GM12878 (cell line): ENCODE measurements at regions not wholly inside any gene's neighbourhood (a gene's known extent, or its start where the extent isn't known, plus 50 kb on each side); places are given as distances from the start of the nearest gene placed in this dataset.

Experiments
- ATAC-seq: fragments of 200-7000 bp; cut with Tn5 transposase; 3 replicates; pipeline ENCODE4 v1.9.1; 2020; ENCODE audit warnings: mild to moderate bottlenecking, moderate library complexity
- BruUV-seq: library from RNA; stranded (reverse); fragments of 400-500 nt; replicated peaks from 2 replicates; lab custom pipeline; 2021; lab: Mats Ljungman, UMichigan
- CTCF ChIA-PET: fragments of 300-600 bp; sonication (Branson Sonifier 250); formaldehyde crosslinking; extraction: SDS; loops from one replicate; lab custom pipeline; 2021; ENCODE audit warnings: inconsistent platforms; lab: Yijun Ruan, JAX
- POLR2A ChIA-PET: fragments of 350-600 bp; formaldehyde crosslinking; extraction: SDS; loops from one replicate; lab custom pipeline; 2021; ENCODE audit warnings: inconsistent platforms; lab: Charles Lee
- RAD21 ChIA-PET: fragments of 300-600 bp; sonication (Branson Sonifier 250); formaldehyde crosslinking; loops from one replicate; lab custom pipeline; 2023; ENCODE audit warnings: antibody characterized with exemption; ENCODE audit not compliant: unreplicated experiment; lab: Charles Lee
- SMC1A ChIA-PET: fragments of 300-600 bp; sonication (Branson Sonifier 250); formaldehyde crosslinking; loops from one replicate; lab custom pipeline; 2023; ENCODE audit not compliant: unreplicated experiment, uncharacterized antibody; lab: Charles Lee
- DNase-seq: peaks from one replicate; pipeline ENCODE4 v3.0.0-alpha.2; 2011; ENCODE audit warnings: low read depth, low spot score
- FAIRE-seq: peaks from 3 replicates; lab custom pipeline; 2011; peaks lifted over from hg19 to GRCh38; lab: Jason Lieb, UNC
- H2AFZ ChIP-seq: 2 replicates; pipeline ENCODE4 v1.6.0; 2011; ENCODE audit warnings: low read depth, low read length, control low read depth; ENCODE audit not compliant: control insufficient read depth
- H3K27ac ChIP-seq: 2 replicates; pipeline ENCODE4 v1.5.1; 2011; ENCODE audit warnings: control low read depth; ENCODE audit not compliant: control insufficient read depth, insufficient read depth
- H3K27me3 ChIP-seq, 2 experiments: replicated peaks in 1 of 2; 2 replicates each; pipeline versions ENCODE4 v1.6.0 to v1.6.1; 2011; ENCODE audit warnings: low read length in 1 of 2; ENCODE audit not compliant: control insufficient read depth in 2 of 2, insufficient read depth in 2 of 2
- H3K36me3 ChIP-seq, 2 experiments: 2 replicates each; pipeline ENCODE4 v1.5.1; 2011; ENCODE audit warnings: low read length in 1 of 2; ENCODE audit not compliant: control insufficient read depth in 2 of 2, insufficient read depth in 2 of 2
- H3K4me1 ChIP-seq: 2 replicates; pipeline ENCODE4 v1.6.1; 2011; ENCODE audit warnings: mild to moderate bottlenecking, low read length, moderate library complexity, mixed read lengths; ENCODE audit not compliant: control insufficient read depth, insufficient read depth
- H3K4me2 ChIP-seq: 2 replicates; pipeline ENCODE4 v1.6.0; 2011; ENCODE audit warnings: control low read depth; ENCODE audit not compliant: control insufficient read depth, insufficient read depth
- H3K4me3 ChIP-seq: fragments of 200-600 bp; sonication (generic); 2 replicates; pipeline ENCODE4 v1.5.1; 2016
- H3K79me2 ChIP-seq: 2 replicates; pipeline ENCODE4 v1.6.0; 2011; ENCODE audit warnings: low read length; ENCODE audit not compliant: control insufficient read depth, insufficient read depth
- H3K9ac ChIP-seq: 2 replicates; pipeline ENCODE4 v1.8.0; 2011; ENCODE audit warnings: low read length, control low read depth, mixed read lengths; ENCODE audit not compliant: control insufficient read depth, insufficient read depth
- H3K9me3 ChIP-seq: replicated peaks from 3 replicates; pipeline ENCODE4 v1.5.1; 2011; ENCODE audit warnings: mild to moderate bottlenecking, low read length; ENCODE audit not compliant: control insufficient read depth, insufficient read depth
- H4K20me1 ChIP-seq: 2 replicates; pipeline ENCODE4 v1.6.0; 2011; ENCODE audit not compliant: control insufficient read depth, insufficient read depth
- BHLHE40 ChIP-seq, 2 experiments: fragments of 450-650 bp in 1 of 2; IDR thresholded peaks; 2 replicates each; pipeline ENCODE4 v1.6.1; 2011 to 2017; ENCODE audit warnings: low read depth in 2 of 2, borderline replicate concordance in 1 of 2, improper control_type of control experiment in 1 of 2, low read length in 1 of 2, mild to moderate bottlenecking in 1 of 2
- CBFB ChIP-seq: IDR thresholded peaks from 2 replicates; pipeline ENCODE4 v1.6.1; 2016; ENCODE audit warnings: antibody characterized with exemption, low read depth
- CHD1 ChIP-seq: IDR thresholded peaks from 2 replicates; pipeline ENCODE4 v1.6.1; 2012; ENCODE audit warnings: low read depth, low read length, improper control_type of control experiment
- ETV6 ChIP-seq, 2 experiments: fragments of 450-650 bp in 1 of 2; IDR thresholded peaks in 1 of 2; conservative IDR thresholded peaks in 1 of 2; 2 replicates each; pipeline ENCODE4 v1.6.1; 2014; ENCODE audit warnings: antibody characterized with exemption in 1 of 2, borderline replicate concordance in 1 of 2, low read depth in 1 of 2, mild to moderate bottlenecking in 1 of 2, moderate library complexity in 1 of 2
- FOS ChIP-seq: IDR thresholded peaks from 3 replicates; pipeline ENCODE4 v1.6.1; 2011; ENCODE audit warnings: borderline replicate concordance; ENCODE audit not compliant: insufficient read length; ENCODE audit errors: extremely low read depth
- NR2C2 ChIP-seq: IDR thresholded peaks from 2 replicates; pipeline ENCODE4 v1.6.1; 2011; ENCODE audit warnings: borderline replicate concordance, low read depth; ENCODE audit not compliant: control insufficient read depth, insufficient read length
- PML ChIP-seq: IDR thresholded peaks from 2 replicates; pipeline ENCODE4 v1.6.1; 2012; ENCODE audit warnings: low read length, inconsistent platforms
- POLR2AphosphoS5 ChIP-seq: IDR thresholded peaks from 2 replicates; pipeline ENCODE4 v1.6.1; 2011; ENCODE audit warnings: mild to moderate bottlenecking, low read length, inconsistent platforms
- RFX5 ChIP-seq: IDR thresholded peaks from 2 replicates; pipeline ENCODE4 v1.6.1; 2011; ENCODE audit warnings: low read depth, low read length, improper control_type of control experiment
- RUNX3 ChIP-seq: IDR thresholded peaks from 2 replicates; pipeline ENCODE4 v1.6.1; 2012; ENCODE audit warnings: low read length, inconsistent platforms
- SIN3A ChIP-seq: IDR thresholded peaks from 2 replicates; pipeline ENCODE4 v1.6.1; 2012; ENCODE audit warnings: low read depth, low read length, improper control_type of control experiment
- TCF12 ChIP-seq: IDR thresholded peaks from 2 replicates; pipeline ENCODE4 v1.6.1; 2011; ENCODE audit warnings: low read depth, mild to moderate bottlenecking, low read length
- TCF7 ChIP-seq: IDR thresholded peaks from 2 replicates; pipeline ENCODE4 v1.6.1; 2014; ENCODE audit warnings: antibody characterized with exemption, borderline replicate concordance
- WRNIP1 ChIP-seq: IDR thresholded peaks from 2 replicates; pipeline ENCODE4 v1.6.1; 2011; ENCODE audit warnings: low read depth, low read length, improper control_type of control experiment, borderline replicate concordance
- ZBTB4 ChIP-seq: fragments of 450-650 bp; formaldehyde crosslinking; IDR thresholded peaks from 2 replicates; pipeline ENCODE4 v1.4.0; 2022; ENCODE audit warnings: mild to moderate bottlenecking, moderate library complexity
- ZNF217 ChIP-seq: fragments of 450-650 bp; IDR thresholded peaks from 2 replicates; pipeline ENCODE4 v1.6.1; 2017; ENCODE audit warnings: antibody characterized with exemption, mild to moderate bottlenecking
- ZNF384 ChIP-seq: IDR thresholded peaks from 2 replicates; pipeline ENCODE4 v1.6.1; 2012; ENCODE audit warnings: low read depth, mild to moderate bottlenecking, low read length, improper control_type of control experiment, borderline replicate concordance
- WGBS: methylation state at CpG from one replicate; pipeline ENCODE4 v1.1.6; 2016; ENCODE audit warnings: low lambda C conversion rate; ENCODE audit not compliant: insufficient replicate concordance, insufficient coverage; ENCODE audit errors: missing lambda C conversion rate; 5-methylcytosine and 5-hydroxymethylcytosine counted together
- in situ Hi-C: fragments of 300-500 bp; cut with MboI; formaldehyde crosslinking; loops from 9 replicates; pipeline ENCODE4 v1.14.3; 2018; ENCODE audit warnings: mixed read lengths
- intact Hi-C: fragments of 100-400 bp; cut with micrococcal nuclease; formaldehyde crosslinking; loops from one replicate; pipeline ENCODE4 v1.14.2; 2022; ENCODE audit not compliant: unreplicated experiment

DNA sequence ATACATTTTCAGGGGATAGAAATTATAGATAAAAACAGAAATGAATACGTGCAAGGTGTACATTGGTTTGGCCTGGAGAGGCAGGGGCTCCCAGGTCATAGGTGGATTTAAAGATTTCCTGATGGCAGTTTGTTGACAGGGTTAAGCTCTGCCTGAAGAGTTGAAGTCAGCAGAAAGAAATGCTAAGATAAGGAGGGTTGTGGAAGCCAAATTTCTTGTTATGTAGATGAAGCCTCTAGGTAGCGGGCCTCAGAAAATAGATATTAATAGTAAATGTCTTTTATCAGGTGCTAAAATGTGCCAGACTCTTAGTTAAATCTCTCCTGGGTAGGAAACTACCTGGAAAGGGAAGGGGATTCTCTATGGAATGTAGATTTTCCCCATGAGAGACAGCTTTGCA, 188.8 kb downstream of the CDH26 start:
- in situ Hi-C loops (no loop called here), intact Hi-C loops (no loop called here)
- RAD21 ChIA-PET = no interaction called here
- H3K9me3 ChIP-seq = no peaks in the 10 kb centered on the region
- ATAC-seq (no peak), DNase-seq (no peak), FAIRE-seq (no peak)
- no peaks in the 10 kb centered on the region for H3K4me1 ChIP-seq
- H3K27me3 ChIP-seq = no peaks in the 10 kb centered on the region
- POLR2A ChIA-PET = no interaction called here
- SMC1A ChIA-PET = interaction anchor here (1.3 kb wide), 1 partner anchor 9 kb away, joined by 7 read pairs; no protein-coding TSS in a partner anchor
- H3K79me2 ChIP-seq = no peaks in the 10 kb centered on the region
- no TSS peak for BruUV-seq
- H3K4me2 ChIP-seq = no peak overlapping the region
- H3K9ac ChIP-seq = no peak overlapping the region
- TF ChIP-seq RUNX3 = no peak
- no peak for TF ChIP-seq CHD1
- no peak for TF ChIP-seq TCF7
- TF ChIP-seq FOS = no peak
- no peak for TF ChIP-seq ZNF384
- no peak for TF ChIP-seq PML
- no peak for TF ChIP-seq CBFB
- TF ChIP-seq ZNF217 = no peak
- TF ChIP-seq ETV6 (conservative IDR thresholded peaks at IDR 0.05 in 1 of 2, IDR thresholded peaks at IDR 0.05 in 1 of 2; ENCODE audit: borderline replicate concordance in 1 of 2, low read depth in 1 of 2) = no peak
- no peak overlapping the region for H2AFZ ChIP-seq
- no peaks in the 10 kb centered on the region for H3K36me3 ChIP-seq
- 16% methylated on average over 2 of the region's 2 CpGs for WGBS
- no peak overlapping the region for H3K4me3 ChIP-seq
- H3K27ac ChIP-seq = no peak overlapping the region
- H4K20me1 ChIP-seq = no peaks in the 10 kb centered on the region
- CTCF ChIA-PET = interaction anchor here (0.9 kb wide), 1 partner anchor 24 kb away, joined by 3 read pairs; no protein-coding TSS in a partner anchor

DNA sequence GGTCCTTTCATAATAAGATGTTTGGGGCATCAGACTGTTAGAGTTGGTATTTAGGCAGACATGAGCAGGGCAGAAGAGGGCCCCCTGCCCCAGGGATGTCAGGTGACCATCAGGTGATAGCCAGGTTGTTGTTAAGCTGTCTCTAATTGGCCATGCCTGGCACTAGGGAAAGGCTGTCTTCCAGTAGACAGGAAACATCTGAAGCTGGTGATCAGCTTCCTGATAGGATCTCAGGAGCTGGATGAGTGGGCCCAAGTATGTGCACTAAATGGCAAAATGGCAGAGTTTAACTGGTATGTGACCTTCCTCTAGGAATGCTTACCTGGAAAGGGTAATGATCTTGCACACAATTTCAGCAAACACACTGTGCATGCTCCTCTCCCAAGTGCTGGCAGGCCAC, 190.7 kb downstream of the CDH26 start:
- no TSS peak for BruUV-seq
- DNase-seq = no peak
- ChIA-PET RAD21 (no interaction called here), CTCF (no interaction called here), POLR2A (no interaction called here), SMC1A (no interaction called here)
- no peaks in the 10 kb centered on the region for H3K4me1 ChIP-seq
- H2AFZ ChIP-seq = no peak overlapping the region
- no peaks in the 10 kb centered on the region for H3K9me3 ChIP-seq
- no peak for FAIRE-seq
- no peaks in the 10 kb centered on the region for H4K20me1 ChIP-seq
- in situ Hi-C loops (no loop called here), intact Hi-C loops (no loop called here)
- H3K27me3 ChIP-seq = no peaks in the 10 kb centered on the region
- no peaks in the 10 kb centered on the region for H3K36me3 ChIP-seq
- no peak overlapping the region for H3K27ac ChIP-seq
- no peak for ATAC-seq
- no peak overlapping the region for H3K9ac ChIP-seq
- no peaks in the 10 kb centered on the region for H3K79me2 ChIP-seq
- H3K4me2 ChIP-seq = no peak overlapping the region
- H3K4me3 ChIP-seq = no peak overlapping the region
- TF ChIP-seq RFX5 (no peak), WRNIP1 (no peak), SIN3A (no peak), TCF12 (no peak), POLR2AphosphoS5 (no peak), ETV6 (conservative IDR thresholded peaks at IDR 0.05 in 1 of 2, IDR thresholded peaks at IDR 0.05 in 1 of 2; ENCODE audit: borderline replicate concordance in 1 of 2, low read depth in 1 of 2) (no peak), ZBTB4 (CRISPR knock-in tag) (no peak), BHLHE40 (IDR thresholded peaks at IDR 0.05; ENCODE audit: borderline replicate concordance in 1 of 2, low read depth in 2 of 2, low read length in 1 of 2) (no peak), NR2C2 (no peak)
